Colonic mucosa (tissue), 4 donors: ENCODE measurements at regions not wholly inside any gene's neighbourhood (a gene's known extent, or its start where the extent isn't known, plus 50 kb on each side); places are given as distances from the start of the nearest gene placed in this dataset.

Experiments used
- DNase-seq: peaks from one replicate; pipeline ENCODE4 v3.0.0-alpha.2; 2020
- H3K27ac ChIP-seq: fragments of 200-600 bp; one replicate; pipeline ENCODE4 v1.8.0; 2021
- H3K27me3 ChIP-seq: fragments of 200-600 bp; one replicate; pipeline ENCODE4 v1.8.0; 2021
- H3K36me3 ChIP-seq: fragments of 200-600 bp; one replicate; pipeline ENCODE4 v1.8.0; 2021
- H3K4me1 ChIP-seq: fragments of 200-600 bp; one replicate; pipeline ENCODE4 v1.8.0; 2021; ENCODE audit warnings: mild to moderate bottlenecking
- H3K4me3 ChIP-seq: fragments of 200-600 bp; one replicate; pipeline ENCODE4 v1.8.0; 2021
- H3K9ac ChIP-seq, 2 donors: one replicate each; pipeline ENCODE4 v1.7.0; 2013; ENCODE audit warnings: control low read depth in 2 of 2, low read depth in 2 of 2, low read length in 2 of 2
- H3K9me3 ChIP-seq: fragments of 200-600 bp; one replicate; pipeline ENCODE4 v1.8.0; 2021
- intact Hi-C: fragments of 100-400 bp; cut with DNase I; formaldehyde crosslinking; loops from one replicate; pipeline ENCODE4 v1.14.1; 2022
- TF ChIP-seq, protein P1 (sequence below): fragments of 200-600 bp; IDR thresholded peaks from one replicate; pipeline ENCODE4 v1.8.0; 2022; ENCODE audit warnings: antibody characterized with exemption, mild to moderate bottlenecking
- donor health status: healthy.
- donor health status: DM: no; HTN: no; CAD: no.
- donor health status: DM: no; HTN: no; CAD: no.

DNA sequence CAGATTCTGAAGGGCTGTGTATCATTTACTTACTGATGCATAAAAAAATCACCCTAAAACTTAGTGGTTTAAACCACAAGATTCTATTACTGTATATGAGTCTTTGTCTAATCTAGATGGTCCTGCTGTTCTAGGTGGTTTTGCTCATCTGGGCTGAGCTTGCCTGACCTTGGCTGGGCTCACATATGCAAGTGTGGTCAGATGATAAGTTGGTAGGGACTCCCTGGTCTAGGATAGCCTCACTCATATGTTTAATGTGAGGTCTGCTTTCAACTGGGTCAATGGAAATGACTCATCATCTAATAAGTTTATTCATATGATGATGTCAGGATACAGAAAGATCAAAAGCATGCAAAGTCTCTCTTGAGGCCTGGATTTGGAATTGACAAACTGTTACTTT lies 887.8 kb downstream of the TRHDE start:
- Histone ChIP-seq H3K27ac (no peak overlapping the region), H3K9me3 (no peaks in the 10 kb centered on the region), H3K9ac (no peak overlapping the region), H3K36me3 (no peaks in the 10 kb centered on the region), H3K4me3 (no peak overlapping the region), H3K4me1 (no peaks in the 10 kb centered on the region), H3K27me3 (no peaks in the 10 kb centered on the region)
- DNase-seq = no peak
- intact Hi-C loops = no loop called here
- TF ChIP-seq, protein P1, sequence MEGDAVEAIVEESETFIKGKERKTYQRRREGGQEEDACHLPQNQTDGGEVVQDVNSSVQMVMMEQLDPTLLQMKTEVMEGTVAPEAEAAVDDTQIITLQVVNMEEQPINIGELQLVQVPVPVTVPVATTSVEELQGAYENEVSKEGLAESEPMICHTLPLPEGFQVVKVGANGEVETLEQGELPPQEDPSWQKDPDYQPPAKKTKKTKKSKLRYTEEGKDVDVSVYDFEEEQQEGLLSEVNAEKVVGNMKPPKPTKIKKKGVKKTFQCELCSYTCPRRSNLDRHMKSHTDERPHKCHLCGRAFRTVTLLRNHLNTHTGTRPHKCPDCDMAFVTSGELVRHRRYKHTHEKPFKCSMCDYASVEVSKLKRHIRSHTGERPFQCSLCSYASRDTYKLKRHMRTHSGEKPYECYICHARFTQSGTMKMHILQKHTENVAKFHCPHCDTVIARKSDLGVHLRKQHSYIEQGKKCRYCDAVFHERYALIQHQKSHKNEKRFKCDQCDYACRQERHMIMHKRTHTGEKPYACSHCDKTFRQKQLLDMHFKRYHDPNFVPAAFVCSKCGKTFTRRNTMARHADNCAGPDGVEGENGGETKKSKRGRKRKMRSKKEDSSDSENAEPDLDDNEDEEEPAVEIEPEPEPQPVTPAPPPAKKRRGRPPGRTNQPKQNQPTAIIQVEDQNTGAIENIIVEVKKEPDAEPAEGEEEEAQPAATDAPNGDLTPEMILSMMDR = no peak

DNA sequence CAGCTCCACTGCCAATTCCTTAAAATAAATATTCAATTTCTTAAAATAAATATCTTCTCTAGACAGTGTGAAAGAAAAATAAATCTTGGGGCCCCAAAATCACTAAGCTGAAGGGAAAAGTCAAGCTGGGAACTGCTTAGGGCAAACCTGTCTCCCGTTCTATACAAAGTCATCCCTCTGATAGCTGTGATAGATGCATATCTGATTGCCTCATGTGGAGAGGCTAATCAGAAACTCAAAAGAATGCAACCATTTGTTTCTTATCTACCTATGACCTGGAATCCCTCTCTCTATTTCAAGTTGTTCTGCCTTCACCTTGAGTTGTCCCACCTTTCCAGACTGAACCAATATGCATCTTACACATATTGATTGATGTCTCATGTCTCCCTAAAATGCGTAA lies 889.8 kb downstream of the TRHDE start:
- TF ChIP-seq, protein P1 = no peak
- intact Hi-C loops = no loop called here
- DNase-seq = no peak
- H3K9me3 ChIP-seq = no peaks in the 10 kb centered on the region
- H3K9ac ChIP-seq = no peak overlapping the region
- no peaks in the 10 kb centered on the region for H3K36me3 ChIP-seq
- H3K27me3 ChIP-seq = no peaks in the 10 kb centered on the region
- no peak overlapping the region for H3K27ac ChIP-seq
- no peak overlapping the region for H3K4me3 ChIP-seq
- no peaks in the 10 kb centered on the region for H3K4me1 ChIP-seq

DNA sequence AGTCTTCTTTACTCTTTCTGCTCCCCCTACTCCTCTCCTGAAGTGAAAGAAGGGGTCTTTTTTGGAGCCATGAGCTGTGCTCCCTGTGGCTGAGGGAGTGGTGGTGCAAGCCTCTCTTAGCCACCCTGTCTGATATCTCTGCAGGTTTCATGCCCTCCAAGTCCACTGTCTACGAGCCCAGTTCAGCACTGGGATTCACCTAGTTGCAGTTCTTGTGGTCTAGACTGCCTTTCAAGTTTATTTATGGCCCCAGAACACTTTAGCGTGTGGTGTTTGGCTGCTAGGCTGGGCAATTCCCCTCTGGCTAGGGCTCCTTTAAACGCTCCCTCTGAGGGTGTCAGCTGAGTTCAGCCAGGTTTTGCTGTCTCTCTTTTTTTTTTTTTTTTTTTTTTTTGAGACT lies 908.6 kb downstream of the TRHDE start:
- no peak overlapping the region for H3K4me3 ChIP-seq
- H3K27ac ChIP-seq = no peak overlapping the region
- DNase-seq = no peak
- no peaks in the 10 kb centered on the region for H3K27me3 ChIP-seq
- H3K4me1 ChIP-seq = no peaks in the 10 kb centered on the region
- H3K9me3 ChIP-seq = no peaks in the 10 kb centered on the region
- H3K36me3 ChIP-seq = no peaks in the 10 kb centered on the region
- TF ChIP-seq, protein P1 = no peak
- no peak overlapping the region for H3K9ac ChIP-seq
- intact Hi-C loops = no loop called here

DNA sequence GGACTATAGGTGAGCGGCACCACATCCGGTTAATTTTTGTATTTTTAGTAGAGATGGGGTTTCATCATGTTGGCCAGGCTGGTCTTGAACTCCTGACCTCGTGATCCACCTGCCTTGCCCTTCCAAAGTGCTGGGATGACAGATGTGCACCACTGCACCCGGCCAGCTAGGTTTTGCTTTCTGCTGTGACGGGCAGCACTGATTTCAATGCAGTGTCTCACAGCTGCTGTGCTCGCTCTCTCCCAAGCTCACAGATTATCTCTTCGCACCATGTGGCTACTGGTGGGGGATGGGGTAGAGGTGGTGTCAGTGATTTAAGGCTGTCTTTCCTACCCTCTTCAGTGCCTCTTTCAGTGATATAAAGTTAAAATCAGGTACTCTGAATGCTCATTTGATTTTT lies 909.1 kb downstream of the TRHDE start:
- H3K9ac ChIP-seq = no peak overlapping the region
- intact Hi-C loops = no loop called here
- no peaks in the 10 kb centered on the region for H3K27me3 ChIP-seq
- no peak overlapping the region for H3K27ac ChIP-seq
- TF ChIP-seq, protein P1 = no peak
- no peak for DNase-seq
- no peak overlapping the region for H3K4me3 ChIP-seq
- no peaks in the 10 kb centered on the region for H3K9me3 ChIP-seq
- no peaks in the 10 kb centered on the region for H3K36me3 ChIP-seq
- no peaks in the 10 kb centered on the region for H3K4me1 ChIP-seq

DNA sequence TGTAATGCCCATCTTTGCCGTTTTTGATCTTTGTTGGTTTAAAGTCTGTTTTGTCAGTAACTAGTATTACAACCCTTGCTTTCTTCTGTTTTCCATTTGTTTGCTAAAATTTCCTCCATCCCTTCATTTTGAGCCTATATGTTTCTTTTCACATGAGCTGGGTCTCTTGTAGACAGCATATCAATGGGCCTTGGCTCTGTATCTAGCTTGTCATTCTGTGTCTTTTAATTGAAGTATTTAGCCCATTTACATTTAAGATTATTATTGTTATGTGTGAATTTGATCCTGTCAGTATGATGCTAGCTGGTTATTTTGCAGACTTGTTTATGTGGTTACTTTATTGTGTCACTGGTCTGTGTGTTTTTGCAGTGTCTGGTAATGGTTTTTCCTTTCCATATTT lies 913.2 kb downstream of the TRHDE start:
- H3K27me3 ChIP-seq = no peaks in the 10 kb centered on the region
- no peak for DNase-seq
- H3K27ac ChIP-seq = no peak overlapping the region
- TF ChIP-seq, protein P1 = no peak
- intact Hi-C loops = no loop called here
- no peak overlapping the region for H3K9ac ChIP-seq
- H3K4me3 ChIP-seq = no peak overlapping the region
- no peaks in the 10 kb centered on the region for H3K9me3 ChIP-seq
- H3K4me1 ChIP-seq = no peaks in the 10 kb centered on the region
- no peaks in the 10 kb centered on the region for H3K36me3 ChIP-seq

DNA sequence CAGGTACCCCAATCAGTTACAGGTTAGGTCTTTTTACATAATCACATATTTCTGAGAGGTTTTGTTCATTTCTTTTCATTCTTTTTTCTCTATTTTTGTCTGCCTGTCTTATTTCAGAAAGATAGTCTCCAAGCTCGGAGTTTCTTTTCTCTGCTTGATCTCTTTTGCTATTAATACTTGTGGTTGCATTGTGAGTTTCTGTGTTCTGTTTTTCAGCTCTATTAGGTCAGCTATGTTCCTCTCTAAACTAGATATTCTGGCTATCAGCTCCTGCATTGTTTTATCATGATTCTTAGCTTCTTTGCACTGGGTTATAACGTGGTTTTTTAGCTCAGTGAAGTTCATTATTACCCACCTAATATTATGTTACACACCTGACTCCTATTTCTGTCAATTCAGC lies 914.1 kb downstream of the TRHDE start:
- Histone ChIP-seq H3K4me3 (no peak overlapping the region), H3K36me3 (no peaks in the 10 kb centered on the region), H3K9me3 (no peaks in the 10 kb centered on the region), H3K4me1 (no peaks in the 10 kb centered on the region), H3K27ac (no peak overlapping the region), H3K27me3 (no peaks in the 10 kb centered on the region), H3K9ac (no peak overlapping the region)
- intact Hi-C loops = no loop called here
- TF ChIP-seq, protein P1 = no peak
- no peak for DNase-seq
